HepG2 (cell line): ENCODE measurements at regions not wholly inside any gene's neighbourhood (a gene's known extent, or its start where the extent isn't known, plus 50 kb on each side); places are given as distances from the start of the nearest gene placed in this dataset.
A peak's percentile ranks its signal among the peaks of the same experiment; 100 is the strongest.

Experiments
- ATAC-seq: fragments of 200-7000 bp; cut with Tn5 transposase; 3 replicates; pipeline ENCODE4 v1.9.1; 2020; ENCODE audit warnings: mild to moderate bottlenecking, moderate library complexity
- BruUV-seq: library from RNA; stranded (reverse); fragments of 400-500 nt; replicated peaks from 2 replicates; lab custom pipeline; 2021; lab: Mats Ljungman, UMichigan
- CTCF ChIA-PET: fragments of 300-600 bp; formaldehyde crosslinking; extraction: SDS; loops from one replicate; lab custom pipeline; 2021; ENCODE audit warnings: low total read pairs, inconsistent platforms, low intra/inter-chr PET ratio; lab: Yijun Ruan, JAX
- POLR2A ChIA-PET: fragments of 350-600 bp; sonication (Branson Sonifier 250); formaldehyde crosslinking; loops from one replicate; lab custom pipeline; 2020; ENCODE audit warnings: antibody characterized with exemption, inconsistent platforms; lab: Yijun Ruan, JAX
- DNase-seq: peaks from one replicate; pipeline ENCODE4 v3.0.0-alpha.2; 2015; ENCODE audit warnings: low spot score
- FAIRE-seq: peaks from 3 replicates; lab custom pipeline; 2011; peaks lifted over from hg19 to GRCh38; lab: Jason Lieb, UNC
- H2AFZ ChIP-seq: one replicate; pipeline ENCODE4 v1.6.1; 2011; ENCODE audit warnings: low read length, inconsistent platforms
- H3K27ac ChIP-seq: fragments of 300-600 bp; 3 replicates; pipeline ENCODE4 v1.8.0; 2011; ENCODE audit warnings: mixed run types, mild to moderate bottlenecking, mixed read lengths, low read length, inconsistent platforms; ENCODE audit not compliant: insufficient read depth; ENCODE audit errors: extremely low read length
- H3K27me3 ChIP-seq, 2 experiments: fragments of 200-600 bp in 1 of 2; 2 replicates in 1 of 2; 3 replicates in 1 of 2; pipeline versions ENCODE4 v1.6.0 to v1.8.0; 2011; ENCODE audit warnings: low read length in 2 of 2, mild to moderate bottlenecking in 2 of 2, moderate library complexity in 2 of 2, inconsistent platforms in 1 of 2; ENCODE audit not compliant: insufficient read depth in 2 of 2, control insufficient read depth in 1 of 2
- H3K36me3 ChIP-seq, 2 experiments: fragments of 200-600 bp in 1 of 2; replicated peaks in 1 of 2; 2 replicates in 1 of 2; 3 replicates in 1 of 2; pipeline versions ENCODE4 v1.5.1 to v1.8.0; 2011; ENCODE audit warnings: low read length in 2 of 2, inconsistent platforms in 1 of 2; ENCODE audit not compliant: insufficient read depth in 2 of 2, control insufficient read depth in 1 of 2
- H3K4me1 ChIP-seq: 2 replicates; pipeline ENCODE4 v1.5.1; 2012; ENCODE audit warnings: low read length, inconsistent platforms; ENCODE audit not compliant: insufficient read depth
- H3K4me2 ChIP-seq: 2 replicates; pipeline ENCODE4 v1.6.0; 2011; ENCODE audit warnings: low read depth, low read length, inconsistent platforms
- H3K4me3 ChIP-seq, 3 experiments: fragments of 200-600 bp in 1 of 3; sonication (generic), shearing (Covaris generic) in 1 of 3; replicated peaks in 1 of 3; 2 replicates each; pipeline ENCODE4 v1.5.1; 2011 to 2016; ENCODE audit warnings: low read length in 3 of 3, inconsistent platforms in 2 of 3, low read depth in 2 of 3, mild to moderate bottlenecking in 2 of 3, control low read depth in 1 of 3, mixed read lengths in 1 of 3; ENCODE audit not compliant: insufficient read depth in 1 of 3
- H3K79me2 ChIP-seq: one replicate; pipeline ENCODE4 v1.6.1; 2011; ENCODE audit warnings: low read length, inconsistent platforms; ENCODE audit not compliant: insufficient read depth
- H3K9ac ChIP-seq: 2 replicates; pipeline ENCODE4 v1.6.0; 2011; ENCODE audit warnings: mild to moderate bottlenecking, low read depth, low read length, inconsistent platforms; ENCODE audit not compliant: insufficient read depth
- H3K9me3 ChIP-seq: 2 replicates; pipeline ENCODE4 v1.5.1; 2012; ENCODE audit warnings: mild to moderate bottlenecking, low read length
- H4K20me1 ChIP-seq: 2 replicates; pipeline ENCODE4 v1.6.0; 2011; ENCODE audit warnings: inconsistent platforms, mild to moderate bottlenecking, low read length, moderate library complexity; ENCODE audit not compliant: insufficient read depth
- ARID4A ChIP-seq: sonication (generic); formaldehyde crosslinking; IDR thresholded peaks from 2 replicates; pipeline ENCODE4 v1.5.0; 2020; ENCODE audit warnings: mild to moderate bottlenecking, missing genetic modification reagents, borderline replicate concordance
- ESRRA ChIP-seq: sonication (generic); formaldehyde crosslinking; IDR thresholded peaks from 2 replicates; pipeline ENCODE4 v1.5.1; 2020; ENCODE audit warnings: mild to moderate bottlenecking, low read depth, missing genetic modification reagents
- MIER3 ChIP-seq: IDR thresholded peaks from 2 replicates; pipeline ENCODE4 v1.6.1; 2016; ENCODE audit warnings: missing compliant biosample characterization, borderline replicate concordance
- NFKBIZ ChIP-seq: IDR thresholded peaks from 2 replicates; pipeline ENCODE4 v1.6.1; 2018; ENCODE audit warnings: missing genetic modification reagents, missing compliant biosample characterization
- PAX8 ChIP-seq: sonication (generic); formaldehyde crosslinking; IDR thresholded peaks from 2 replicates; pipeline ENCODE4 v1.8.0; 2022; ENCODE audit warnings: mild to moderate bottlenecking, missing genetic modification reagents, borderline replicate concordance
- SOX5 ChIP-seq: IDR thresholded peaks from 2 replicates; pipeline ENCODE4 v1.6.1; 2016; ENCODE audit warnings: borderline replicate concordance
- TERF1 ChIP-seq: sonication (generic); formaldehyde crosslinking; IDR thresholded peaks from 2 replicates; pipeline ENCODE4 v1.8.0; 2022; ENCODE audit warnings: mild to moderate bottlenecking, missing genetic modification reagents, moderate library complexity
- TFAP4 ChIP-seq: sonication (generic); IDR thresholded peaks from 2 replicates; pipeline ENCODE4 v1.6.1; 2016; ENCODE audit warnings: low read depth, borderline replicate concordance
- YEATS4 ChIP-seq: sonication (generic); formaldehyde crosslinking; IDR thresholded peaks from 2 replicates; pipeline ENCODE4 v1.4.0; 2020; ENCODE audit warnings: missing genetic modification reagents, borderline replicate concordance
- ZNF501 ChIP-seq: sonication (generic); formaldehyde crosslinking; IDR thresholded peaks from 2 replicates; pipeline ENCODE4 v1.5.1; 2020; ENCODE audit warnings: mild to moderate bottlenecking, moderate library complexity, missing genetic modification reagents
- WGBS: methylation state at CpG from one replicate; pipeline ENCODE4 v1.1.6; 2017; ENCODE audit warnings: low lambda C conversion rate; 5-methylcytosine and 5-hydroxymethylcytosine counted together
- in situ Hi-C: cut with HindIII; loops from 2 replicates; pipeline ENCODE4 v1.10.0; 2017; ENCODE audit warnings: low pct_unique_long_range_greater_than_20kb; ENCODE audit not compliant: extremely low pct_ligation_motif_present
- intact Hi-C: fragments of 100-400 bp; cut with micrococcal nuclease; formaldehyde crosslinking; loops from one replicate; pipeline ENCODE4 v1.10.0; 2022; ENCODE audit not compliant: unreplicated experiment
- TF ChIP-seq, protein P1 (sequence below): sonication (generic); formaldehyde crosslinking; IDR thresholded peaks from 2 replicates; pipeline ENCODE4 v1.5.1; 2020; ENCODE audit warnings: missing genetic modification reagents, mild to moderate bottlenecking, borderline replicate concordance
- TF ChIP-seq, protein P2 (sequence below): sonication (generic); formaldehyde crosslinking; IDR thresholded peaks from 2 replicates; pipeline ENCODE4 v1.4.0; 2020; ENCODE audit warnings: missing genetic modification reagents

- ATAC-seq (peak; percentile 98), DNase-seq (peak; percentile 99), FAIRE-seq (peak; percentile 83)
- ChIA-PET CTCF (interaction anchor here (1.1 to 1.3 kb wide), 2 partner anchors 135 to 295 kb away, joined by 4 to 5 read pairs; no protein-coding TSS in a partner anchor), POLR2A (interaction anchor here (0.6 to 1.9 kb wide), 12 partner anchors 11 to 298 kb away, joined by 3 to 11 read pairs (median 4); partner anchors contain the start of gene BCL6)
- Histone ChIP-seq H3K79me2 (no peaks in the 10 kb centered on the region), H3K27ac (peak overlapping the region; percentile 82), H3K36me3 (no peaks in the 10 kb centered on the region), H2AFZ (no peak overlapping the region), H3K4me3 (peak overlapping the region; percentile 1 to 56 (median 14); a peak in 4 of 6 replicates), H3K9me3 (no peaks in the 10 kb centered on the region), H3K27me3 (no peaks in the 10 kb centered on the region), H3K4me1 (peaks cover 59% of the 10 kb centered on the region), H3K4me2 (peak overlapping the region; percentile 86), H3K9ac (peak overlapping the region; percentile 58), H4K20me1 (no peaks in the 10 kb centered on the region)
- in situ Hi-C loops, result loop anchor here (5.0 kb wide), 1 partner anchor 294 kb away; no protein-coding TSS in a partner anchor
- BruUV-seq, result TSS peak; percentile 86
- intact Hi-C loops, result loop anchor here (1.0 to 10.0 kb wide), 13 partner anchors 10 to 1008 kb away; partner anchors contain the start of genes BCL6 and LPP
- WGBS, result 0% methylated on average over 3 of the region's 3 CpGs
- peak; percentile 91 for TF ChIP-seq ESRRA
- TF ChIP-seq MIER3 (CRISPR knock-in tag), result peak; percentile 93
- TF ChIP-seq SOX5 (CRISPR knock-in tag), result peak; percentile 96
- no peak; the same call in 1 of the 2 replicates for TF ChIP-seq YEATS4 (CRISPR knock-in tag)
- TF ChIP-seq, protein P1, sequence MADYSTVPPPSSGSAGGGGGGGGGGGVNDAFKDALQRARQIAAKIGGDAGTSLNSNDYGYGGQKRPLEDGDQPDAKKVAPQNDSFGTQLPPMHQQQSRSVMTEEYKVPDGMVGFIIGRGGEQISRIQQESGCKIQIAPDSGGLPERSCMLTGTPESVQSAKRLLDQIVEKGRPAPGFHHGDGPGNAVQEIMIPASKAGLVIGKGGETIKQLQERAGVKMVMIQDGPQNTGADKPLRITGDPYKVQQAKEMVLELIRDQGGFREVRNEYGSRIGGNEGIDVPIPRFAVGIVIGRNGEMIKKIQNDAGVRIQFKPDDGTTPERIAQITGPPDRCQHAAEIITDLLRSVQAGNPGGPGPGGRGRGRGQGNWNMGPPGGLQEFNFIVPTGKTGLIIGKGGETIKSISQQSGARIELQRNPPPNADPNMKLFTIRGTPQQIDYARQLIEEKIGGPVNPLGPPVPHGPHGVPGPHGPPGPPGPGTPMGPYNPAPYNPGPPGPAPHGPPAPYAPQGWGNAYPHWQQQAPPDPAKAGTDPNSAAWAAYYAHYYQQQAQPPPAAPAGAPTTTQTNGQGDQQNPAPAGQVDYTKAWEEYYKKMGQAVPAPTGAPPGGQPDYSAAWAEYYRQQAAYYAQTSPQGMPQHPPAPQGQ (CRISPR knock-in tag), result no peak
- peak; percentile 69 for TF ChIP-seq TFAP4
- TF ChIP-seq NFKBIZ (CRISPR knock-in tag), result peak; percentile 97
- peak; percentile 63; the same call in 1 of the 2 replicates for TF ChIP-seq ARID4A (CRISPR knock-in tag)
- TF ChIP-seq, protein P2, sequence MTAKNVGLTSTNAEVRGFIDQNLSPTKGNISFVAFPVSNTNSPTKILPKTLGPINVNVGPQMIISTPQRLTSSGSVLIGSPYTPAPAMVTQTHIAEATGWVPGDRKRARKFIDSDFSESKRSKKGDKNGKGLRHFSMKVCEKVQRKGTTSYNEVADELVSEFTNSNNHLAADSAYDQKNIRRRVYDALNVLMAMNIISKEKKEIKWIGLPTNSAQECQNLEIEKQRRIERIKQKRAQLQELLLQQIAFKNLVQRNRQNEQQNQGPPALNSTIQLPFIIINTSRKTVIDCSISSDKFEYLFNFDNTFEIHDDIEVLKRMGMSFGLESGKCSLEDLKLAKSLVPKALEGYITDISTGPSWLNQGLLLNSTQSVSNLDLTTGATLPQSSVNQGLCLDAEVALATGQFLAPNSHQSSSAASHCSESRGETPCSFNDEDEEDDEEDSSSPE (CRISPR knock-in tag), result peak; percentile 38; the same call in 1 of the 2 replicates
- peak; percentile 67; the same call in 1 of the 2 replicates for TF ChIP-seq ZNF501 (CRISPR knock-in tag)
- TF ChIP-seq TERF1 (CRISPR knock-in tag), result no peak
- TF ChIP-seq PAX8 (CRISPR knock-in tag), result no peak
Observed at GRCh38 chr3:188036375-188037194, 117.4 kb upstream of the LPP start.
